ENCODE measurements at regions not wholly inside any gene's neighbourhood (a gene's known extent, or its start where the extent isn't known, plus 50 kb on each side); places are given as distances from the start of the nearest gene placed in this dataset.

- H3K79me2 ChIP-seq (ENCODE audit: low read depth) = no peaks in the 10 kb centered on the region
- H2AFZ ChIP-seq = no peak overlapping the region
- H3K9me2 ChIP-seq (ENCODE audit: insufficient read depth) = no peaks in the 10 kb centered on the region
- H4K20me1 ChIP-seq (ENCODE audit: insufficient read depth) = no peaks in the 10 kb centered on the region
- POLR2A ChIA-PET (ENCODE audit: unreplicated experiment) = no interaction called here
- no peaks in the 10 kb centered on the region for H3K4me1 ChIP-seq (replicated peaks; ENCODE audit: insufficient read depth)
- H3K27ac ChIP-seq = no peak overlapping the region
- intact Hi-C loops (cut with micrococcal nuclease; ENCODE audit: unreplicated experiment) = no loop called here
- no peak overlapping the region for H3K4me3 ChIP-seq
- H3K36me3 ChIP-seq (ENCODE audit: low read depth) = no peaks in the 10 kb centered on the region
- peaks cover 99% of the 10 kb centered on the region for H3K27me3 ChIP-seq (ENCODE audit: insufficient read depth, low read depth)
- no peak for DNase-seq
- no peaks in the 10 kb centered on the region for H3K9me3 ChIP-seq (ENCODE audit: insufficient read depth, low read depth)
- no TSS peak for BruUV-seq (replicated peaks)
- TF ChIP-seq CTCF (conservative IDR thresholded peaks at IDR 0.05) (no peak), EZH2 (IDR thresholded peaks at IDR 0.05; ENCODE audit: low read depth) (no peak)
- no peaks in the 10 kb centered on the region for H3F3A ChIP-seq (ENCODE audit: insufficient read depth, low read depth)
- CTCF ChIA-PET = no interaction called here
- no peak overlapping the region for H3K4me2 ChIP-seq
These were observed 67.8 kb upstream of the NPVF start for GRCh38 chr7:25296086-25296485.

GRCh38 chr7:25297278-25297677 lies 69.0 kb upstream of the NPVF start:
- Histone ChIP-seq H3K27me3 (ENCODE audit: insufficient read depth, low read depth) (peaks cover 100% of the 10 kb centered on the region), H3K4me1 (replicated peaks; ENCODE audit: insufficient read depth) (no peaks in the 10 kb centered on the region), H3K4me3 (no peak overlapping the region), H4K20me1 (ENCODE audit: insufficient read depth) (no peaks in the 10 kb centered on the region), H3K27ac (no peak overlapping the region), H3K36me3 (ENCODE audit: low read depth) (no peaks in the 10 kb centered on the region), H3K9me3 (ENCODE audit: insufficient read depth, low read depth) (no peaks in the 10 kb centered on the region), H3K79me2 (ENCODE audit: low read depth) (no peaks in the 10 kb centered on the region), H3K9me2 (ENCODE audit: insufficient read depth) (no peaks in the 10 kb centered on the region), H3K4me2 (no peak overlapping the region), H2AFZ (no peak overlapping the region), H3F3A (ENCODE audit: insufficient read depth, low read depth) (no peaks in the 10 kb centered on the region)
- intact Hi-C loops (cut with micrococcal nuclease; ENCODE audit: unreplicated experiment) = no loop called here
- DNase-seq = no peak
- CTCF ChIA-PET = no interaction called here
- POLR2A ChIA-PET (ENCODE audit: unreplicated experiment) = no interaction called here
- no TSS peak for BruUV-seq (replicated peaks)
- TF ChIP-seq EZH2 (IDR thresholded peaks at IDR 0.05; ENCODE audit: low read depth) (no peak), CTCF (conservative IDR thresholded peaks at IDR 0.05) (no peak)

GRCh38 chr7:25303281-25304181 lies 75.2 kb upstream of the NPVF start:
- Histone ChIP-seq H3K9me3 (ENCODE audit: insufficient read depth, low read depth) (no peaks in the 10 kb centered on the region), H3K9me2 (ENCODE audit: insufficient read depth) (no peaks in the 10 kb centered on the region), H3K79me2 (ENCODE audit: low read depth) (no peaks in the 10 kb centered on the region), H3K27me3 (ENCODE audit: insufficient read depth, low read depth) (peaks cover 92% of the 10 kb centered on the region), H3K36me3 (ENCODE audit: low read depth) (no peaks in the 10 kb centered on the region), H3K4me2 (no peak overlapping the region), H4K20me1 (ENCODE audit: insufficient read depth) (no peaks in the 10 kb centered on the region), H3K4me1 (replicated peaks; ENCODE audit: insufficient read depth) (no peaks in the 10 kb centered on the region), H3F3A (ENCODE audit: insufficient read depth, low read depth) (no peaks in the 10 kb centered on the region), H3K27ac (no peak overlapping the region), H3K4me3 (no peak overlapping the region), H2AFZ (no peak overlapping the region)
- ChIA-PET POLR2A (ENCODE audit: unreplicated experiment) (no interaction called here), CTCF (interaction anchor here (0.7 kb wide), 1 partner anchor 322 kb away, joined by 3 read pairs; no protein-coding TSS in a partner anchor)
- BruUV-seq (replicated peaks) = no TSS peak
- DNase-seq = no peak
- TF ChIP-seq CTCF (conservative IDR thresholded peaks at IDR 0.05) = no peak
- TF ChIP-seq EZH2 (IDR thresholded peaks at IDR 0.05; ENCODE audit: low read depth) = no peak
- intact Hi-C loops (cut with micrococcal nuclease; ENCODE audit: unreplicated experiment) = no loop called here
